Activated CD4-positive, alpha-beta T cell treated with anti-CD3 and anti-CD28 coated beads for 1 hour (primary cell): ENCODE measurements at regions not wholly inside any gene's neighbourhood (a gene's known extent, or its start where the extent isn't known, plus 50 kb on each side); places are given as distances from the start of the nearest gene placed in this dataset.

Experiments used
- DNase-seq: peaks from one replicate; pipeline ENCODE4 v3.0.0-alpha.2; 2020

- DNase-seq: no peak
These were observed 374.3 kb downstream of the EFNB2 start for GRCh38 chr13:106161146-106161545.

- no peak for DNase-seq
These were observed 375.9 kb downstream of the EFNB2 start for GRCh38 chr13:106159295-106160195.

DNA sequence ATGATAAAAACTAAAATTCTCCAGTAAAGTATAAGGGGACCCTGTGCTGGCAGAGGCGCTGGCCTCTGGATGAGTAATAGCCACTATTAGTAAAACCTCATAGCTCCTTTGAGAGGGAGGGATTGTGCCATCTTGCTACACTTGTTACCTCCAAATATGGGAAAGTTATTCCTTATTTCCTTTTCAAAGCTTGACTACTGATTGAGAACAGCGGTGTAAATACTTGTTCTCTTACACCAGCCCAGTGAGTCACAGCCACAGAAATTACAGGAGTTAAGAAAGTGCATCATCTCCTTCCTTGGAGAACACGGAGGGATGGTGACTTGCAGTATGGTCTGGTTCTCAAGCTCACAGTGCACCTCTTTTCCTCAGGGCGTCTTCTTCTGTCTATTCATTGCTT is 379.0 kb downstream of the EFNB2 start:
- no peak for DNase-seq

DNA sequence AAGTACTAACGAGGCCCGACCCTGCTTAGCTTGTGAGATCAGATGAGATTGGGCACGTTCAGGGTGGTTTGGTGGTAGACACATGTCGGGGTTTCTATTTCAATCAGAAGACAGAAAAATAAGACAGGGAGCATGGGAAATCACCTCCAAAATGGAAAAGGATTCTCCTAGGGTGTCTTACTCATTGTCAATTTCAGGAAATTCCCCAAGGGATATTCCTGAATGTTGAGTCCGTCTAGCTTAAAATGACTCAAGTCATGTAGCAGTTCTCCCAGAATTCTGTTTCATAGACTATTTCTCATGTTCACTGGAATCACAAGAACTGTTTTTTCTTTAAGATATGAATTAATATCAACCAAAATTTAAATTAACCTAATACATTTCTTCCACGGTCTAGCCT is 380.1 kb downstream of the EFNB2 start:
- no peak for DNase-seq

- no peak for DNase-seq
These were observed 381.6 kb downstream of the EFNB2 start for GRCh38 chr13:106153876-106154275.

- DNase-seq: no peak
These were observed 382.4 kb downstream of the EFNB2 start for GRCh38 chr13:106153041-106153440.

DNA sequence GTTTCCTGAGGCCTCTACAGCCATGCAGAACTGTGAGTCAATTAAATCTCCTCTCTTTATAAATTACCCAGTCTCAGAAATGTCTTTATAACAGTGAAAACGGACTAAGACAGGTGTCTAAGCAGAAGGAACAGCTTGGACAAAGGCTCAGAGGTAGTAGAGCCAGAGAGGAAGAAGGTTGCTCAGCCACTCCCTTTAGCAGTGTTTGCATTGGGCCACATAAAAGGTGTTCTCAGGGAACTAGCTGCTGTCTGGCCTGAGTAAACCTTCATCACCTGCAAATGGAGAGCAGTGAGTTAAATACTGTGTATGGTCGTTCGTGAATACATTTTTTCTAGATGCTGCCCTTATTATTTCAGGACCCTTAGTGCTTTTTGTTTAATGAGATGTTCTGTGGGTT is 383.4 kb downstream of the EFNB2 start:
- DNase-seq: no peak

GRCh38 chr13:106151056-106151699 is 384.3 kb downstream of the EFNB2 start:
- no peak for DNase-seq

DNA sequence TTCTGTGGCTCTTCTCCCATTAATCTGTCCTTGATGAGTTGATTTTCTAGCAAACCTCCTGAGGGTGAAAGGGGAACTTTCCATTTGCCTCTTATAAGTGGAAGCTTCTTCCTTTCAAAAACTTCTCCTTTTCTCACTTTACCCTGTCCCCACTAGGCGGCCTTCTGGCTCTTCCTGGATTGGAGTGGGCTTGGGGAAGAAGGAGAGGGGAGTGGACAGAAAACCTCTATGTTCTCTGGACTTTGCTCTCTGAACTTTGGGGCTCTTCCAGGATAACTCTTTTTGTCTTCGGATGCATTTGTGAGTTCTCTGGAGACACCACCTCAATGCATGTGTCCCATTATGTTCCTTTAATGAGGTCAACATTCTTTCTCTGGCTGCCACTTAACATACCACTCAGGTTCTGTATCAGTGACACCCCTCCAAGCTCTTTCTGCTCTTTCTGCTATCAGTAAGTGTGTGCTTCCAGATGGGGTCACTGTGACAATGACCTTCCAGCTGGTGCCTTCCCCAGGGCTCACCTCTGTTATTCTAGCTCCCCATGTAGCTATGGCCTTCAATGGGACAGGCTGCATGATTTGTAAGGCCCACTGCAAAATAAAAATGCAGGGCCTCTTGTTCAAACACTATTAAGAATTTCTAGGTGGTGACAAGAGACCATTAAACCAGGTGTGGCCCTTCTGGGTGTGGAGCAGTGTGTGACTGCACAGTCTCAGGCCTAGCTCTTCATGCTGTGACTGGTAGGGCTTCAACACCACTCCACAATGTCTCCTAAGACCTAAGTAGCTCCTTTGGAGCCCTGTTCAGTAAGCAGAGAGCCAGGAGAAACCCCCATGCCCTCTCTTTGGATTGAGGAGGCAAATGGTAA is 389.2 kb downstream of the EFNB2 start:
- no peak for DNase-seq

DNA sequence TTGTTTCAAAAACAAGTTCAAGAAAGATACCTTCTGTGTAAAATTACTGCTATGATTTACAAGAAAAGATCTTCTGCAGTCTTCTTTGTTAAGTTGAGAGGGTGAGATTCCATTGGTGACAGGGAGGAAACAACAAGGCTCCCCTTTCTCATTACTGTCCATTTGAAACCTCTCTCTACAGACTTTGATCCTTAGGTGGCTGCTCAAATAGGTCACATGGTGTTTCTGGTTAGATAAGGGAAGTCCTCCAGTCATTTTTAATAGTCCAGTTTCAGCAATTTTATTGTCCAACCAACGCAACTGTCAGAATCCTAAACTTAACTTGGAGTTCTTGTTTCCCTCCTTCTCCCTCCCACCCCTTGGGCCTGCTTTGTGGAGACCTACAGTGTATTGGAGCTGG is 390.4 kb downstream of the EFNB2 start:
- DNase-seq: no peak

DNA sequence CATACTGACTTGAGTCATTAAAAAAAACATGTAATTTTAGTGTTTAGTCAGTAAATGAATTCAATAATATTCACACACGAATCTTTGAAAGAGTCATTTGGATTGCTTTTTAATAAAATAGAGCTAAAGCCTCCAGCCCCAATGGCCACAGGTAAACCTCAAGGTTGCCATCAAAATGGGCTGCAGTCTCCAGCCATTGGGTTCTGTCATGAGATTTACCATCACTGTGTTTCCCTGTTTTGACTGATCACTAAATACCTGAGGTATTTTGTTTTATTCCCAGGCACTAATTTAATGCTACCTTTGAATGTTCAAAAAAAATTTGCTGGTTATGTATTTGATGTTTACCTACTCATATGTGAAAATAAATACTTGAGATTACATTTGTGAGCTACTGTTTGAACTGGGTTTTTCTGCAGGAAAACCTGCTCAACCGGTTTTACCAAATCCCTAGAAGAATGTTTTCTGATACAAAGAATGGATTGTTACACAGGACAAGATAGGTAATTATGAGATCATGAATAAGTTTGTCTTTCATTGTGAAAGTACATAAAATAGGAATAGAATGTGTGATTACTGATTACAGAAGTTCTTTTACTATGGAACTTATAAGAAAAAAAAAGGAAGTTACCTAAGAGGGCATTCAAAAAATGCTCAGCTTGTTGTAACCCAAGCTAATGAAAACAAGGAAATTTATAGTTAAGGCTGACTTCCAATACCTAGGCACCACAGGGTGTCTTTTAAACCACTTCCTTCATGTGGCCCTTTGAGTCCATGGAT is 391.3 kb downstream of the EFNB2 start:
- no peak for DNase-seq

GRCh38 chr13:106143392-106143791 is 392.1 kb downstream of the EFNB2 start:
- no peak for DNase-seq

DNA sequence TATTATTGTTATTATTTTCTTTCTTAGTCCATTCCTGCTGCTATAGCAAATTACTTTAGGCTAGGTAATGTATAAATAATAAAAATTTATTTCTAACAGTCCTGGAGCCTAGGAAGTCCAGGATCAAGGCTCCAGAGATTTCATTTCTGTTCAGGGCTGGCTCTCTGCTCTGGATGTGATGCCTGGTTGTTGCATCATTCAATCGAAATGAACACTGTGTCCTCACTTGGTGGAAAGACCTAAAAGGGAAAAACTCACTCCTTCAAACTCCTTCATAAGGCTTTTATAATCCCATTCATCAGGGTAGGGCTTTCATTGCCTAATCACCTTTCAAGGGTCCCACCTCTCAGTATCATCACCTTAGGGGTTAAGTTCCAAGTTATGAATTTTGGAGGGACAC is 395.0 kb downstream of the EFNB2 start:
- DNase-seq: no peak

- DNase-seq: no peak
These were observed 395.5 kb downstream of the EFNB2 start for GRCh38 chr13:106139942-106140341.

DNA sequence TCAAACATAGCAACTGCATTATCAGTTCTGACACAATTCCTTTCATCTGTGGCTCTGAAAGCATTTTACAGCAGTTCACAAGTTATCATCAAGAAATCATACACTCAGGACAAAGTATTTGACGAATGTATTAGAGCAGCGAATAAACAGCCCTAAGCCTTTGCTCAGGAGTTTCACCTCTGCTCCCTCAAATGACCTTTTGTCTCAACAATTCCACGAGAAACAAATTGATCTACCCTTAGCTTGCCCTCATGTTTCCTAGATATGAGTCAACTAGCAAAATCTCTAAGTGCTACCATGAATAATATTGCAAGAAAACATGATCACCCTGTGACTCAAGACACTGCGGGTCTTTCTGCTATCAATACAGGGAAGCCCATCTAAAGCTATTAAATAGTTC is 396.1 kb downstream of the EFNB2 start:
- DNase-seq: no peak

GRCh38 chr13:106138620-106139019 is 396.8 kb downstream of the EFNB2 start:
- DNase-seq: no peak

DNA sequence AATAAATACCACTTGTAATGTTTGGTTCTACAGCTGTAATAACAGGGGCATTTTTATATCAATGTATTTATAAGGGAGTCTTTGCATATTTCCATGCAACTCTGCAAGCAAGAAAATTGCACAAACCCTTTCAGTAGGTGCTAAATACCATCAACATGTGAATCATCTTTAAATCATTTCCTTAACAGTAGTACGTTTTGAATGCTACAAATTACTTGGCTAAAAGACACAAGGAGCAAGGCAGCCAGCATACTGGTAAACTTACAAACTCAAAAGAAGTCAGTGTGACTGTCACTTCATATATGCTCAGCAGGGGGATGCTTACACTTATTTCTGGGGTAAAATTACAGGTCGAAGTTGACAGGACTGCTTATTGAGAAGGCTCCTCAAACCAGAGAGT is 402.4 kb downstream of the EFNB2 start:
- DNase-seq: no peak

- DNase-seq: no peak
These were observed 403.2 kb downstream of the EFNB2 start for GRCh38 chr13:106132216-106132615.

DNA sequence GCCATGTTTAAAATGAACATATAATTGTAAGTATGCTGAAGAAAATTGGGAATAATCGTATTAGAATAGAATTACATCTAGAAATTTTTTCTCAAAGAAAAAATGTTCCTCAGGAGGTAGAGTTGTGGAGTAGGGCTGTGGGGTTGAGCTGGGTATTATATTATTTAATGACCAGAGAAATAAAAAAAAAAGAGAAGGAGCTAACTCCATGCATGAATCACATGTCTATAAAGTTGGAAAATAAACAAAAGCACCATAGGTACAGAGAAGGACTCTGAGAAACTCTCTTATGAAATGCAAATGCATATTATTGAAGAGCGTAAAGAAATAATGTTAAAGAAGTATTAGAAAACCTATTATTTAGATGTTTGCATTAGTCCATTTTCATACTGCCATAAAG is 405.5 kb downstream of the EFNB2 start:
- no peak for DNase-seq

DNA sequence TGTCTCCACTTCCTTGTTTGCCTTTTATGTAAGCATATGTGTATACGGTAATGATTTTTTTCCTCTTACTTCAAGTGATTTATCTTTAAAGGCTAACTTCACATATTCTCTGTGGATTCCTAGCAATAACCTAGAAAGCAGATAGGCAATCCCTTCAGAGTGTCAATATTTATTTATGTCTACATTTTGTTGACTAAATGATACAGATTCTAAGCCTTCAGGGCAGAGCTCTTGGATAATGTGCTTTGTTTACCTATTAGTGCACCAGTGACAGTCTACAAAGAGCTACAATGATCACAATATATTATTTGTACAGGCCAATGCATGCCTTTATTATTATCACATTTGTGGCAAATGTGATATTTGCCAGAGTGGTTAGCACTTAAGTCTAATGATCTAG is 406.2 kb downstream of the EFNB2 start:
- DNase-seq: no peak

DNA sequence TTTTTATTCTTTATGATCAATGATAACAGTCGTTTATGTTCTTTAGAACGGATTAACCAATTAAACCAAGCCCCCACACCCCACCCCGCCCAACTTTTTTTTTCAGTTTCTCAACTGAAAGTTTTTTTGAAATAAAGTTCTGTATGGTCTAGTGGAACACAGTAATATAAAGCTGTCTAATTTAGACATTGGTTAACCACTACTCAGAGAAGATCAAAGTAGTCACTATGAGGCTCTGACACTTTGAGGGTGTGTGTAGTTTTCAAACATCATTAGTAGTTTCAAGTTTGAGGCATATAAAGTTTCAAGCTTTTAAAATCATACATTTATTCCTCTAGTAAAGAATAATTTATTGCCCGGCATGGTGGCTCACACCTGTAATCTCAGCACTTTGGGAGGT is 413.2 kb downstream of the EFNB2 start:
- DNase-seq: no peak

DNA sequence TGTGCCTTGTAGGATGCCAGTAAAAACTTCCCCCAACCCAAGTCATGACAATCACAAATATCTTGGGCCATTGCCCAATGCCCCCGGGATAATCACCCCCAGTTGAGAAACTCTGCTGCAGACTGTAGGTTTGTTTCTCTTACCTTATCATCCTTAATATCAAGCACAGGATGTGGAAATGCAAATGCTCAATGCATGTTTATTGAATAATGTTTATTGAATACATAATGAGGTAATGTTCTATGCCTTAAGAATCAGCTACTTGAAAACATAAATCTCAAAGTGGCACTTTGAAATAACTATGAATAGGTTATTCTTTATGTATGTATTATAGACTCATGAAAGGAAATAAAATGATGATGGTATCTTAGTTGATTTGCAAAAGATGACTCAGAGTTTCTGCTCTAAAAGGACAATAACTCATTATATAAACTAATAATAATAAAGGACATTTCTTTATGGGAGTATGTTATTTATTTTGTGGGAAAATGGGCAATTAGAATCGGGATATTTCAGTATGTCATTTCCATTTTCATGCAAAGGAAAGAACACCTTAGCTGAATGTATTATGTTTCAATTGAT is 414.2 kb downstream of the EFNB2 start:
- DNase-seq: no peak
